GM18502 (cell line): ENCODE measurements at regions not wholly inside any gene's neighbourhood (a gene's known extent, or its start where the extent isn't known, plus 50 kb on each side); places are given as distances from the start of the nearest gene placed in this dataset.
"Not testable (repeated sequence)": the region's sequence is repeated elsewhere in the genome, so short reads cannot be mapped to it uniquely, and the experiment has no call there.

Experiments
- ATAC-seq: cut with Tn5 transposase; IDR thresholded peaks from one replicate; pipeline ENCODE4 v1.9.1; 2021; ENCODE audit warnings: mild to moderate bottlenecking; ENCODE audit not compliant: unreplicated experiment, poor library complexity

DNA sequence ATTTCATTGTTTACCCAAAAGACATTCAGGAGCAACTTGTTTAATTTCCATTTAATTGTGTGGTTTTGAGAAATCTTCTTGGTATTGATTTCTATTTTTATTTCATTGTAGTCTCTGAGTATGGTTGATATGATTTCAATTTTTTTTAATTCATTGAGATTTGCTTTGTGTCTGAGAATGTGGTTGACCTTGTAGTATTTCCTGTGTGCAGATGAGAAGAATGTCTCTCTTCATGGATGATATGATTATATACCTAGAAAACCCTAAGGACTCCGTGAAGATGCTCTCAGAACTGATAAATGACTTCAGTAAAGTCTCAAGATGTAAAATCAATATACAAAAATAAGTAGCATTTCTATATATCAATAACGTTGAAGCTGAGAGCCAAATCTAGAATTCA lies 202.4 kb upstream of the CDH9 start:
- no peak for ATAC-seq

DNA sequence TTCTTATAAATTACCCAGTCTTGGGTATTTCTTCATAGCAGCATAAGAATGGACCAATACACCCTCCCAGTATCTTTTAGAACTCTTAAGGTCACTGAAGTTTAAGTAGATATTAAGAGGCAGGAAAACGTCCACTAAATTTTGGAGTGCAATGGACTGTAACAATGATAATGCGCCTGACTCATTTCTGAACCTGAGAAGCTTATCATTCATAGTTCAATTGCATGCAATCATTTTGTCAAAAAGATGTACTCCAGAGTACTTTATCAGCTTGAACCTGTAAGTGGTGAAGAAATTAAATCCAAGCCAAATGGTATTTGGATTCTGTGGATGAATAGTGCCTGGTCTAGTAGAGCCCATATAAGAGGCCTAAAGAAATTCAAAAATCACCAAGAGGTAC lies 196.5 kb upstream of the CDH9 start:
- no peak for ATAC-seq

DNA sequence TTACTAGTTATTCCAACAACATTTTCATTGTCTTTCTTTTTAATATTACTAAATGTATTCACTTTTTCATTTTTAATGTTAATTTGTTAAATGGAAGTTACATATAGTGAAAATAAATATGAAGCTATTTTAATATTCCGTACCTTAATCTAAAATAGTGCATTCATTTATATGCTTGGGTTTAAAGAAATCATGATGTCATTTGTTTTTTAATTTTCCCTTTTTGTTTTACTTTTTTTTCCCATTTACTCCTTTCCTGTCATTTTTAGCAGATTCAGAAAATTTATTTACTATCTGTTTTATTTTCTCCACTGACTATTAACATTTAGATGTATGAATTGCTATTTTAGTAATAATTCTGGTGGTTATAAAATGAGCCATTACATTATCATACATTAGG lies 183.0 kb upstream of the CDH9 start:
- ATAC-seq = no peak

DNA sequence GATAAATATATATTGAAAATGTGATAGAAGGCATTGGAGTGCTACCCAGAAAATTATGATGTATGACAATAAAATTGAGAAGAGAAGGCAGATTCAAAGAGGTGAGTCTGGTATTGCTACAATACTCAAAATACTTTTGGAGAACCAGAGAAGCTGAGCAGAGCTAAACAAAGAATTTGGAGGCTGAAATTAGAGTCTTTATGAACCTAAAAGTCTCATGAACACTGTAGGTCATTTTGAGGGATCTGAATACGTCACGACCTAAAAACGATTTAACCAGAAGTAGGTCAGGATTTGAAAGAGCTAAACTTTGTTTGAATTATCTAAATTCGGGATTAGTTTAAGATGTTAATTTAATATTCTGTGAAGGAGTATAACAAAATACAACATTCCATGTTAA lies 182.4 kb upstream of the CDH9 start:
- ATAC-seq = no peak

DNA sequence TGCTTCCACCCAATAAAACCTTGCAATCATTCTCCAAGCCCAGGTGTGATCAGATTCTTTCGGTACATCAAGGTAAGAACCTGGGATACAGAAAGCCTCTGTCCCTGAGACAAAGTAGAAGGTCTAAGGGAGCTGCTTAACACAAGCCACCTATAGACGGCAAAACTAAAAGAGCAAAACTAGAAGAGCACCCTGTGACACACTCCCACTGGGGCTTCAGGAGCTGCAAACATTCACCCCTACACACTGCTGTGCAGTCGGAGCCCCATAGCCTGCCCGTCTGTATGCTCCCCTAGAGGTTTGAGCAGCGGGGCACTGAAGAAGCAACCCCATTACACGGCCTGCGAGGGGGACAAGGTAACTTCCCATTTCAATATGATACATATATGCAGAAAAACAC lies 179.6 kb upstream of the CDH9 start:
- ATAC-seq = no peak

DNA sequence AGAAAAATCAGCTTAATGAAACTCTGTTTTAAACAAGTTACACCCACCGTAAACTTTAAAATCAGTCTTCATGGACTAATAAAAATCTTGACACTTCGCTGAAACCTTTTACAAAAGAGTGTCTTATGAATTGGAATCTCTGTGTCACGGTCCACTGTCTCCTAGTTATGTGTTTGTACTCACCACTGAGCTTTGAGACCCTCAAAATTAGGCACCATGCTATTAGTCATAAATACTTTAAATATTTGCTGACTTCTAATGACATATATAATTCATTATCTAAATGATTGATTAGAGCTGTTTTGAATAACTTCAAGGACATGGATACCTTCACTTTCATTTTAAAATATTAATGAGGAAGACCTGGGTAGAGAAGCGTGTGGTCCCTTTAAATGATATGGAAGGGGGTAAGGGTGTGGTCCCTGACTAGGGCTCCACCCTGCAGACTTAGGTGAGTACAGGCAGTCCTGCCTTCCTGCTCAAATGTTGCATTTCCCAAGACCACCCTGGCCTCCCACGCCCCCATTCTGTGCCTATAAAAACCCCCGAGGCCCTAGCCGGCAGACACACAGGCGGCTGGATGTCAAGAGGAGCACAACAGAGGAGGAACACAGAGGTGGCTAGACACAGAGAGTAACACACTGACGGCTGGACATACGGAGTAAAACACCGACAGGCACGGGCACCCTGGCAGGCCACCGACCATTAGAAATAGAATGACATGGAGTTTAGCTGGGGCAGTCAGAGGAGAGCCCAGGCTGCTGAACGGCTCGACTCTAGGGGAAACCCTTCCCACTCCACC lies 179.0 kb upstream of the CDH9 start:
- ATAC-seq = no peak

DNA sequence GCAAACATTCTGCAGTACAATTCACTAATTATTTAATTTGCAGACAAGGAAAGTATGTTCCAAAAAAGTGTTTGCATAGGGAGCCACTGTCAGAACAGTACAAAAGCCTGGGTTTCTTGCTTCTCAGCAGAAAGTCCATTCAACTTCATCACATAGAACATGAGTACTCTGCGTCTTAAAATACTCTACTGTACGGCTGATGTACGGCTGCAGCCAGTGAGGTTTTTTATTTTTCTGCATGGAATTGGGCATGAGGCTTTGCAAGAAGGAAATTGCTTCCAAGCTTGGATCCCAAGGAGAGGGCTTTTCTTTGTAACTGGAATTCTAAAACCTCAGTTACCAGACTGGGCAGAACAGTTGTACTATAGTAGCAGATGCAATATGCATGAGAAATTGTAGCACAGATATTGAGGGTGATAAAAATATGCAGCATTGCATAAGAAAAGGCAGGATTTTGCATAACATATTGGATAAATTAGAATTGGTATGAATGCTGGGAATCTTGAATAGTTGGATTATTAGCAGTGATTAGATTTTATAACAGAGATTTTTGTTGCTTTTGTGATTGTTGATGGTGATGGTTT lies 178.1 kb upstream of the CDH9 start:
- ATAC-seq = no peak

DNA sequence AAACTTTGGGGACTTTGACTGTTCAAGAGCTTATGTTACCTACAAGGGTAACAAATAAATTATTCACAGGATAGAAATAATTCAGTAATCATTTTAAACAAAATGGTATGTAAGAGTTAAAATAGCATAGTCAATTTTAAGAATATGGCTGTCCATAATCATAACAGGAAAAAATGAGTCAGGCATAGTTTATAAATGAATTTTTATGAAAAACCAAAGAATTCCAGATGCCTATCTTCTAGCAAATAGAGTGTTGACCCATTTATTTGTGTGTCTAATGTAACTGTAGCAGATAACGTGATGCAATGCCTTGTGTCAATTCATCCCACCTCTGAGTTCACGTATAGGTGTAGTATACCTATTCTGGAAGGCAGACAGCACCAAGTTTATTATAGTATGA lies 169.7 kb upstream of the CDH9 start:
- no peak for ATAC-seq

DNA sequence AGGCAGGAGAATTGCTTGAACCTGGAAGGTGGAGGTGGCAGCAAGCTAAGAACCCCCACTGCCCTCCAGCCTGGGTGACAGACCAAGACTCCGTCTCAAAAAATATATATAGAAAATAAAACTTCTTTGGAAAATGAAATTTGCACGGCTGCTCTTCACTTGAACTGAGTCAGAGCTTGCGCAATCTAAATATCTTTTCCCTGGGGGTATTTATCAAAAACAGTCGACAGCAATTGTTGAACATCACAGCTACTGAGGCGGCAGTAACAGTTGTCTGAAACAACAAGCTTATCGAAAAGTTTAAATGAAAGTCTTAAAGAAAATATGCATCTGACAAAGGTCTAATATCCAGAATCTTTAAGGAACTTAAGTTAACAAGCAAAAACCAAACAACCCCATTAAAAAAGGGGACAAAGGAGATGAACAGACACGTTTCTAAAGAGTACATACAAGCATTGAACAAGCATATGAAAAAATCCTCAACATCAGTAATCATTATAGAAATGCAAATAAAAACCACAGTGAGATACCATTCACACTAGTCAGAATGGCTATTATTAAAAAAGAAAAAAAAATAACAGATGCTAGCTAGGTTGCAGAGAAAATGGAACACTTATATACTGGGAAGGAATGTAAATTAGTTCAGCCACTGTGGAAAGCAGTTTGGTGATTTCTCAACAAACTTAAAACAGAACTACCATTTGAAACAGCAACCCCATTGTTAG lies 153.6 kb upstream of the CDH9 start:
- no peak for ATAC-seq

DNA sequence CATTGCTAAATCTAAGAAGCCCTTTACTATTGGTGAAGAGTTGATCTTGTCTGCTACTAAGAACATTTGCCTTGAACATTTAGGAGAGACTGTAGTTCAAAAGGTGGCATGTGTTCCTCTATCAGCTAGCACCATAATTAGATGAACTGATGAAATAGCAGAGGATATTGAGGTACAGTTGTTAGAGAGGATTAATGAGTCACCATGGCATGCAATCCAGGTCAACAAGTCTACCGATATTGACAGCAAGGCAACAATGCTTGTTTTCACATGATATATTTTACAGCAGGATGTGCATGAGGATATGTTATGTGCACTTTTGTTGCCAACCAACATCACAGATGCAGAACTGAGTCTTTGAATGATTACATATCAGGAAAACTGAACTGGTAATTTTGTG lies 134.3 kb upstream of the CDH9 start:
- no peak for ATAC-seq

DNA sequence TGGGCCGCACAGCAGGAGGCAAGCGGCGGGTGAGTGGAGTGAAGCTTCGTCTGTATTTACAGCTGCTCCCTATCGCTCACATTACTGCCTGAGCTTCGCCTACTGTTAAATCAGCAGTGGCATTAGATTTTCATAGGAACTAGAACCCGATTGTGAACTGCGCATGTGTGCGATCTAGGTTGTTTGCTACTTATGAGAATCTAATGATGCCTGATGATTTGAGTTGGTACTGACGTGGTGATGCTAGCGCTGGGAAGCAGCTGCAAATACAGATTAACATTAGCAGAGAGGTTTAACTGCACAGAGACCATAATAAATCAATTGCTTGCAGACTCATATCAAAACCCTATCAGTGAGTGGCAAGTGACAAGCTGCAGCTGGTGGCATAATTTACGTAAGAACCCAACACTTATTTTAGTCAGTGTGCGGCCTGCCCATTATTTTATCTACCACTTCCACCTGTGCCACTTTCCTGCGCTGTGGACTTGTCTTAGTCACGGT lies 133.4 kb upstream of the CDH9 start:
- no peak for ATAC-seq

DNA sequence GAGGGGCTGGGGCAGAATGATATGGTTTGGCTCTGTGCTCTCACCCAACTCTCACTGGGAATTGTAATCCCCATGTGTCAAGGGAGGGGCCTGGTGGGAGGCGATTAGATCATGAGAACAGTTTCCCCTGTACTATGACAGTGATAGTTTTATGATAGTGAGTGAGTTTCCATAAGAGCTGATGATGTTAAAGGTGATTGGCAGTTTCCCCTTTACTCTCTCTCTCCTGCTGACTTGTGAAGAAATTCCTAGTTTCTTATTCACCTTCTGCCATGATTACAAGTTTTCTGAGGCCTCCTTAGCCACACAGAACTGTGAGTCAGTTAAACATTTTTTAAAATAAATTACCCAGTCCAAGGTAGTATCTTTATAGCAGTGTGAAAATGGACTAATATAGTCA lies 120.4 kb upstream of the CDH9 start:
- ATAC-seq = no peak

DNA sequence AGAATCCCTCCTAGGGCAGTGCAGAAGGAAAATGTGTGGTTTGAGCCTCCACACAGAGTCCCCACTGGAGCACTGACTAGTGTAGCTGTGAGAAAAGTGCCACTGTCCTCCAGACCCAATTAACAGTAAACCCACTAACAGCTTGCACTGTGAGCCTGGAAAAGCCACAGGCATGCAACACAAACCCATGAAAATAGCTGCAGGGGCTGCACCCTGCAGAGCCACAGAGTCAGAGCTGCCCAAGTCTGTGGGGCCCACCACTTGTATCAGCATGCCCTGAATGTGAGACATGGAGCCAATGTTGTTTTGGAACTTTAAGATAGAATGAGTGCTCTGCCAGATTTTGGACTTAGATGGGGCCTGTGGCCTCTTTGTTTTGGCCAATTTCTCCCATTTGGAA lies 119.8 kb upstream of the CDH9 start:
- ATAC-seq = no peak

DNA sequence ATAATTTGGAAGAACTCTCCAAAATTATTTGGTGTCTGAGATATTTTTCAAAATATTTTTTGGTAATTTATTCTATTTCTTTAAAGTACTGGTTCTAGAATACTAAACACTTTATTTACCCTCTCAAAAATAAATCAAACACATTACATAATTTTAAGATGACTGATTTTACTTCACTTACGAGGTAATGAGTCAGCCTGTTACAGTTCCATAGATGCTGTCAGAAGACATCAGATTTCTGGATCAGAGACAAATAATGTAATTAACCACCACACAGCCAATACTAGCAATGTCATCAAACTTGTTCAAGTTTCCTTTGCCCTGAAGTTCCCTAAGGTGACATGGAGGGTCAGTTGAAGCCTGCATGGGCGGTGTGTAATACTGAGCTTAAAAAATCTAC lies 106.1 kb upstream of the CDH9 start:
- no peak for ATAC-seq

DNA sequence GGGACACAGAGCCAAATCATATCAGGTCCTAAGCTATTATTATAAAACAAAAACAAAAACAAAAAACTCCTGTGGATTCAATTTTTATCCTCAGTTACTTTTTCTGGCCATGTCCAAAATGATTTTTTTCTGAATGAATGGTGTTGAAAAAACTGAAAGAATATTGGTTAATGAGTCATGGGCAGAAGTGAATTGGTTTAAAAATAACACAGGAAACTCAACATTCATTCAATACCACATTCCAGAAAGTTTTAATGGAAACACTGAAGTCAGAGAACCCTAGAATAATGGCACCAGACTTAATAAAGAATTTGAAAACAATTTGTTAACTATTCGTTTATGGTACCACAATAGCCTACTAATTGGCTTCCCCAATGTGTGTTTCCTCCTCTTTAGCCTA lies 102.4 kb upstream of the CDH9 start:
- ATAC-seq = no peak

DNA sequence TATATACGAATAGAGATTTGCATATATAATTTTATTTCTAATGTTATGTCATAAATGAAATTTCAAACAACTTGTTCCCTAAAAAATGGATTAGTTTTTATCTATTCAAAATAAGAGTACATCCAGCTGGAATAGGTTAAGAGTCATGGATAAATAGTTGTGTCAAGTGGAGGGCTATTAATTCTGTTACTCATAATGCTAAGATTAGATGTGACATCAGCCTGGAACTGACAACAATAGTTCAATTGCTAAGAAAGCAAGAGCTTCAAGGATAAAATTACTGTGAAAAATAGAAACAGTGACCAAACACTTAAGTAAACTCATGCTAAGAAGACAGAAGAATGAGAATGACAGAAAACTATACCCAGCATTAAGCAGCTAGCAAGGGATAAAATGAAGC lies 92.2 kb upstream of the CDH9 start:
- no peak for ATAC-seq

DNA sequence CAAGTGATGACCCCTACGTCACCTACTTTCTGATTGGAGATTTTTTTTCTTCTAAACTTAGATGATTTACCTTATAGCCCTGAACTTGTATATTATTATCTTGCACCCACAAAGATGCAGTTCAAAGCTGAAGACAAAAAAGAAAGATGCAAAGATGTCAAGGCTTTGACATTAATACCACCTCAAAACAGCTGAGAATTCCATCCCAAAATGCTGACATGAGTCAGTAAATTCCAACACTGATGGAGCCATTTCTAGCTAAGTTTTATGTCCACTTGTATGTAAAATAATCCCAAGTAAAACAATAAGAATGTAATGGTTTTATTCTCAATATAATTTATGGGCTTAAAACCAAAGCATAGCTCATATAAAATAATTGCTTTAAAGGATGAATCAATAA lies 91.5 kb upstream of the CDH9 start:
- no peak for ATAC-seq

DNA sequence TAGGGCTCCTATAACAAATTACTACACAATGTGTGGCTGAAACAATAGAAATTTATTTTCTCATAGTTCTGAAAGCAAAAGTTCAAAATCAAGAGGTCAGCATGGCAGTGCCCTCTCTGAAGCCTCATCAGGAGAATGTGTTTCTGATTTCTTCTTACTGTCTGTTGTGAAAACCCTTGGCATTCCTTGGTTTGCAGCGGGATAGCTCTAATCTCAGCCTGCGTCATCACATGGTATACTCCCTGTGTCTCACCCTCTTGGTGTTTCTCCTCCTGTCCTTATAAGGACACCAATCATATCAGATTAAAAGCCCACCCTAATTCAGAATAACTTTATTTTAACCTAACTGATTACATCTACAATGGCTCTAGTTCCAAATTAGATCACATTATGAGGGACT lies 87.5 kb upstream of the CDH9 start:
- no peak for ATAC-seq

DNA sequence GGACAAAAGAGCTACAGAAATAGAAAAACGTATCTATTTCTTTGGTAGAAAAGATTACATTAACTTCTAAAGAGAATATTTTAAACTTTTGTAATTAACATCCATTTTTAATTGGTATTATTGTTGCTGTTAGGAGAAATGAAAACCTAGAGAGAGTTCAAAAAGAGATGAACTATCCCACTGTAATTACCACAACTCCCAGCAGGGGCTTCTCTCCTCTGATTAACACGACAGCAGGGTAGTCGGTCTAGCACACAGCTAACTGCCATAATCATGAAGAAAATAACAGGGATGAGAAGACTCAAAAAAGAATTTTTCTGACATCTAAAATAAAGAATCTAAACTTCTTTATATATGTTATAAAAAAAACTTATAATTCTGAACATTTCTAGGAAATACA lies 86.2 kb upstream of the CDH9 start:
- no peak for ATAC-seq

DNA sequence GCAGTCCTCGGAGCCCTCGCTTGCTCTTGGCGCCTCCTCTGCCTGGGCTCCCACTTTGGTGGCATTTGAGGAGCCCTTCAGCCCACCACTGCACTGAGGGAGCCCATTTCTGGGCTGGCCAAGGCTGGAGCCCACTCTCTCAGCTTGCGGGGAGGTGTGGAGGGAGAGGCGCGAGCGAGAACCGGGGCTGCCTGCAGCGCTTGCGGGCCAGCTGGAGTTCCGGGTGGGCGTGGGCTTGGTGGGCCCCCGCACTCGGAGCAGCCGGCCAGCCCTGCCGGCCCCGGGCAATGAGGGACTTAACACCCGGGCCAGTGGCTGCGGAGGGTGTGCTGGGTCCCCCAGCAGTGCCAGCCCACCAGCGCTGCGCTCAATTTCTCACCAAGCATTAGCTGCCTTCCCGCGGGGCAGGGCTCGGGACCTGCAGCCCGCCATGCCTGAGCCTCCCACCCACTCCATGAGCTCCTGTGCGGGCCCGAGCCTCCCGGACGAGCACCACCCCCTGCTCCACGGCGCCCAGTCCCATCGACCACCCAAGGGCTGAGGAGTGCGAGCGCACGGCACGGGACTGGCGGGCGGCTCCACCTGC lies 81.4 kb upstream of the CDH9 start:
- ATAC-seq = not testable (repeated sequence)

DNA sequence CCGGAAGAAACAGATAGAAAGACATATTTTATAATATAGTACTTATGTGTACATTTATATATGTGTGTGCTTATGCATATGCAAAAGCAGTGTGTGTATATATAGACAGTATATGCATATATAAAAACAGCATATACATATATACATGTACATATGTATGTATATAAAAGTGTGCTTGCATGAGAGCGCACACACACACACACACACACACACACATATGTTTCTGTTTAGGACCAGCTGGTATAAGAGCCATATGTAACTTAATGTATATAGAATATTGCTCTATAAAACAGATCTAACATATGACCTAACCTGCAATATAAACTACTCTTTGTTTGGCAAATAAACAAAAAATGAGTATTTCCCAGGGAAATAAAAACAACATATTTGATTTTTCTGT lies 65.1 kb upstream of the CDH9 start:
- no peak for ATAC-seq
